Inflammatory macrophage treated with lipopolysaccharide for 1 hour (primary cell): ENCODE measurements at regions not wholly inside any gene's neighbourhood (a gene's known extent, or its start where the extent isn't known, plus 50 kb on each side); places are given as distances from the start of the nearest gene placed in this dataset.

Experiments
- DNase-seq, 2 donors: peaks; one replicate each; pipeline ENCODE4 v3.0.0-alpha.2; 2020 to 2022

GRCh38 chr18:67379981-67380380 lies 136.5 kb downstream of the DSEL start:
- DNase-seq = no peak

DNA sequence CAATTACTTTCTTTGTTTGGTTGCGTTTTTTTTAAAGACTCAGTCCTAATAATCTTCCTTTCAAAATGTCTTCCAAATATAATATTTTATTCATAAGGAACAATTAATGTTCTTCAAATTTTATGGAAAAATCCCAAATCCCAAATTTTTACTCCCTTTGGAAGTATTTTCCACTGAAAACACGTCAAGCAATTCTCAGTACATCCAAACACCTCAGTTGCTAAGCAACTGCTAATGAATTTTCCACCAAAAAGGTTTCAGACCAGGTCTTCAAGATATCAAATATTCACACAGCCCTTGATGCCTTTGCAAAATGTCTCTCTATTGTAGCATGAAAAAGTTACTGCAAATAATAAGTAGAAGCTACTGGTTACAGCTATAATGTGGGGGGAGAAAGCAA lies 140.1 kb downstream of the DSEL start:
- no peak for DNase-seq

DNA sequence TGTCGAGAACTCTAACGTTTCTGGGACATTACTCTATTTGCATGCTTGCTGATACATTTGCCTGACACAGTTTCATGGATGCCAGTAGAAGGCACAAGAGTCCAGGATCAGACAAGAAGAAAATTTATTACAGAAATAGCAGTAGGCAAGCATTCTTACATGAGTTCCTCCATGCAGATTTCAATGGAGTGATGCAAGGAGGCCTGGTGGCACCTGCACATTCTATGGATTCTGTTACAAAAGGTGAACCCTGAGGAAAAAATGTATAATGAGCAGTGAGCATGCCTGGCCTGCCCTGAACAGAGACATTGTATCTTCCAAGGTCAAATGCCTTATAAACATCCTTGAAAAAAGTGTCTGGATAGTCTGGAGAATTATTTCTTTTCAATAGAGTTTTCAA lies 142.9 kb downstream of the DSEL start:
- no peak for DNase-seq

GRCh38 chr18:67367540-67367939 lies 149.0 kb downstream of the DSEL start:
- DNase-seq = no peak

DNA sequence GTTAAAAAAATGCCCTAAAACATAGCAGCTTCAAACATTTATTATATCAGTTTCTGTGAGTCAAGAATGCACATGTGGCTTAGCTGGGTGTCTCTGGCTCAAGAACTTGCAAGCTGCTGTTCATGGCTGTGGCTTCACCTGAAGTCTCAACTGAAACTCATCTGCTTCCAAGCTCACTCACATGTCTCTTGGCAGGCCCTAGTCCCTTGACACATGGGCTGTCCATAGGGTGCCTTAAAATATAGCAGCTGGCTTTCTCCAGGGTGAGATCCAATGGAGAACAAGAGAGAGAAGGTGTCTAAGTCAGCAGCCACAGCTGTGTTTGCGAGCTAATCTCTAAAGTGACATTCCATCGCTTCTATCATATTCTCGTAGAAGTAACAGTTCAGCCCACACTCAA lies 152.8 kb downstream of the DSEL start:
- no peak for DNase-seq

DNA sequence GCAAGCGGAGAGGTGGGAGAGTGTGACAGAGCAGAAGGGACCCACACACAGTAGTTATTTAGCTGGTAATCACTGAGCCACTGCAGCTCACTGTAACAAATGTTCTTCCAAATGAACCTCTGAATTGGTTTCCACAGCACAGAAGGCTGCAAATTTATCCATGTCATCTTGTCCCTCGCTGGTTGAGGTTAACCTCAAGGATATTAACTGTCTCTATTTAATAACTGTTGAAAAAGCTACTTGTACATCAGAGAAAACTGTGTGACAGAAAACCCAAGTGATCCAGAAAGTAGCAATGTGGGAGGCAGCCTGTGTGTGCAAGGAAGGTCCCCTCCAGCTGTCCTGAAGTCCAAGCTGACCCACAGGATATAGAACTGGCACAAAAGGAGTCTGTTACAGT lies 153.6 kb downstream of the DSEL start:
- no peak for DNase-seq

DNA sequence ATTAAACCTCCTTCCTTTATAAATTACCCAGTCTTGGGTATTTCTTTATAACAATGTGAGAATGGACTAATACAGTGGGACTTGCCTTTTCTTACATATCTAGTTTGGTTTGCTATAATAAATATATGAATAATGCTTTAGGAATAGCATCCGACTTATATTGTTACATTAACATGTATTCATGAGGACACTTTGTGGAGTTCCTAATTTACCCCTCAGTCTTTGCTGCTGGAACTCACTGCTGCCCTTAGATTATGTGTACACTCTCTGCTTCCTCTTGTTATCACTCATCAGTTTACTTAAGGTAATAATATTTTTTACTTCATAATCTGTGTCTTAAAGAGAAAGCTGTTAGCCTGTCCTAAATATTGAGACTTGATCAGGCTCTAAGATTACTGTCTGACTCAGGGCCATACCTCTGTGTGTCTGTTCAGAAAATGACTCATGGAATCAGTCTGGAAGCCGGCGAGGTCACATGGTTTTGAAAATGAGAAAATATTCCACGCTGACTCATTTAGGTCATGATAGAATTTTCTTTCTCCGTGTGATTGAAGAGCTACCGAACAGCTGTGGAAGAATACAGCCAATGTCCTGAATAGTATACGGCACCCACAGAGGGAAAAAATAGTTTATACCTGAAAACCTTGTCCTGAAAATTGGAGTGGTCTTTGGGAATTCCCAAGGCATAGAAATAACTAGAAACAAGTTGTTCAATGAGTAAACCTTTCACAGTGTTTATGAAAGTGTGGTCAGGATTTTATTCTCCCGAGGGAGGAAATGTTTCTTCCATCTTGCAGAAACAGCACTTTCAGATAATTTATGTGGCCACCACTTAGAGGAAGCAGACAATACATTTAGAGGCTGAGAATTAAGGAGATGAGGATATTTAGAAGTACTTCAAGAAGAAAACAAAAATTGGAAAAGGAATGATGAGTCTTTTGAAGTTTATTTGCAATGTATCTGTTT lies 156.4 kb downstream of the DSEL start:
- peak; percentile 9 to 28 for DNase-seq

- DNase-seq = no peak
Observed at GRCh38 chr18:67358947-67359346, 157.6 kb downstream of the DSEL start.

- no peak for DNase-seq
Observed at GRCh38 chr18:67354692-67355091, 161.8 kb downstream of the DSEL start.

DNA sequence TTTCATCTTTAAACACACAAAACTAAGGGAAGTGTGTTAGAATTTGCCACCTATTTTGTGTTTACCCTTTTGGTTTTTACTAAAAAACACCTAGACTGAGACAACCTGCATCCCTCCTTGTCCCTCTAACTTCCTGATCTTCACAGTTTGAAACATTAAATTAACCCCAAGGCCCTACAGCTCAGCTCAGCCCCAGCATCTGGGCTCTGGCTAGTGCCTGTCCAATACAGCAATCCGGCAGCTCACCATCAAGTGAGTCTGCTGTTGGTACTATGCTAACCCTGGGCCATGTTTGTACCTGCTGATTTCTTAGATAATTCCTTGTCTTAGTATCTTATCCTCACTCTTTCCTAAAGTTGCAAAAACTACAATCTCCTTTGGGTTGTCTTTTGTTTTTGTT lies 162.4 kb downstream of the DSEL start:
- DNase-seq = no peak

DNA sequence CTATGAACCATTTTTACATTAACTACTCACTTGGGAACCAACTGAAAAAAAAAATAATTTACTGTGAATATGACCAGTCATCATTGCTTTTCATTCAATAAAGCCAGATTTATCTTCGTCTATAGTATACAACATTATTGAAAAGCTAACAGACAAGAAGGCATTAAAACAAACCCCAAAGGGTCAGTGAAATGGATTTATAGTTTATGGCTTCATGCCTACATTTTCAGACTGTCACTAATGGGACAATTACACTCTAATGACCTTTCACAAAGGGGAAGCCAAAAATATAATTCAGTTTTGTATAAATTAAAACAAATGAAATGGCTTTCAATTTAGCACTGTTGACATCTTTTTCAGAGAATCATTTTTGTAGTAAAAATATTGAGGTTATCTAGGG lies 169.1 kb downstream of the DSEL start:
- DNase-seq = no peak

DNA sequence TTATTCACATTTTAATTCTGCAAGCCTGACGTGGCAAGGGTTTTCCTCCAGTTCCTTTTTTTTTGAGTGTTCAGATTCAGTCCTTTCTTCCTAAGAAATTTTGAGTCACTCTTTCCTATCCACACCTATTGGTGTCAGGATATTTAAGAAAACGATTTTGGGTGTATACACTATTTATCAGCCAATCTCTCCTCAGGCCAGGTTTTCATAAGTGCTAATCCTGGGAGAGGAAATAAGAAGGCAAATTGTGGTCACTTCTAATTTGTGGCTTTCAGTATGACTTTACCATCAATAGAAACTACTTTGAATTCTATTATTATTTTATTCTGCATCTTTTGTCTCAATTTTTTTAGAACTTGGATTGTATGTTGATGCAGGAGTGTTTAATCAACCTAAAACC lies 174.4 kb downstream of the DSEL start:
- DNase-seq = no peak

DNA sequence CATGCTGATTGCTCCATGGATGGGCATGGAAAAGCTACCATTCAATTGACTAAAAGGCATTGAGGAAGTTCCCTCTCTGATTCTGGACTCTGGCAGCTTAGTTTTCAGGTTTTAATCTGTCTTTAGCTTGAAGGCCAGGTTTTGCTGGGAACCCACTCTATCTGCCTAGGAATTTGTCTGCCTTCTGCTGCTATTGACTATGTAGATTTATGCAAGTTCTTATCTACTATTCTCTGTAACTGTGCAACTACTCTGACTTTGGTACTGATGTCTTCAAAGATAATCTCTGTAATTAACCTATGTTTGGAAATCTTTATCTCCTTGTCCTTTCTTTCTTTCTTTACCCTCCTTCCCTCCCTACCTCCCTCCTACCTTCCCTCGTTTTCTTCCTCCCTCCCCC lies 178.8 kb downstream of the DSEL start:
- no peak for DNase-seq

- DNase-seq = no peak
Observed at GRCh38 chr18:67331857-67332256, 184.7 kb downstream of the DSEL start.

DNA sequence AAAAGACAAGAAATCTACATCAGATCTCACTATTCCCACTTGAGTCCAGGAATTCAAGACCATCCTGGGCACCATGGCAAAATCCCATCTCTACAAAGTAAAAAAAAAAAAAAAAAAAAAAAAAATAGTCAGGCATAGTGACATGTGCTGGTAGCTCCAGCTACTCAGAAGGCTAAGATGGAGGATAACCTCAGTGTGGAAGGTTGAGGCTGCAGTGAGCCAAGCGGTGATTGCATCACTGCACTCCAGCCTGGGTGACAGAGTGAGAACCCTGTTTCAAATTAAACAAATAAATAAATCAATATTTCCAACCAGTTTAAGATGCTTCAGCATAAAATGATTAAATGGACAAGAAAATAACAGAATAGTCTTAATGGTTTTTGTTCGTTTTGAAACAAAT lies 197.4 kb downstream of the DSEL start:
- no peak for DNase-seq

GRCh38 chr18:67318651-67319050 lies 197.9 kb downstream of the DSEL start:
- DNase-seq = no peak

DNA sequence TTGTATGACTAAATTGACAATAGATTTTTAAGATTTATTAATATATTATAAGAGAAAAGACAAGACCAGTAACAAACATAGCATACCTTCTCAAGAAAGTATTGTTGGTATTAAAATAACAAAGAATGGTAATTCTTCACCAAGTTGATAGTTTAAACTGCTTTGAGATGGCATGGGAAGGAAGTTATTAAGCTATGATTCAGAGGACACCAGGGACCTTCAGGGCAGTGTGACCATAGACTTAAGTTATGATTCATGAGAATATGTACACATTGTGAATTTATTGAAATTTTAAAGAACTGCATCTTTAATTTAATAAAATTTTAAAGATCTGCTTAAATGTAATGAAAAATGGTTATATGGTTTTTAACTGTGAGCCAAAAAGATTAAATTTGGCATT lies 205.7 kb downstream of the DSEL start:
- DNase-seq = no peak

GRCh38 chr18:67308819-67309218 lies 207.7 kb downstream of the DSEL start:
- no peak for DNase-seq

- no peak for DNase-seq
Observed at GRCh38 chr18:67305466-67305865, 211.1 kb downstream of the DSEL start.

DNA sequence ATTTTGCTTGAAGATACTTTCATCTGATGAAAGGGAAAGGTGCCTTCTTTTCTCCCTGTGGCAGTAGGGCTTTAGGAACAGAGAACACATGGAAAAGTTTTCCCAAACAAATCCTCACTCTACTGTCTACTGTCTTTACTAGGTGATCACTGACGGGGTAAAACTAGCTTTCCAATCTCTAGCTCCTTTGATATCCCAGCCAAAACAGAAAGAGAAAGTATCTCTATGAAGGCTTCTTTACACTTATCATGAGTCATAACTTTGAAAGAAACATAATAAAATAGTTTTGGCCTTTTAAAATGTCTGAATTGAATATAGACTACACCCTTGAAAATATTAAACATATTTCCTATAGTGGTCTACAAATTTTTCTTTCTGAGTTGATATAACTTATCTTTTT lies 214.5 kb downstream of the DSEL start:
- no peak for DNase-seq

DNA sequence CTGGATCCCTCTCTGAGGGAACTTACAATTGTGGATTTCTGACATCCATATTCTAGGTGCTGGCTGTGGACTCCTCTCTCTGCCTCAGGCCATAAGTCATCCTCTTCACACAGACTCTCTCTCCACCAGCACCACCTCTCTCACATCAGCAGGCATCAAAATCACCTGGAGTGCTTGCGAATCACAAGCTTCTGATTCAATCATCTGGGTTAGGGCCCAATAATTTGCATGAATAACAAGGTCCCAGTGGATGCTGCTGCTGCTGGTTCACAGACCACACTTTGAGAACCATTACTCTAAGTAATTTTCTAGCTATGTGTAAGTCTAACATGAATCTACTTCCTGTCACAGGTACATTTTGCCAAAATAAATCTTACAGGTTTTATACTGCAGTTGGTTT lies 214.9 kb downstream of the DSEL start:
- no peak for DNase-seq

DNA sequence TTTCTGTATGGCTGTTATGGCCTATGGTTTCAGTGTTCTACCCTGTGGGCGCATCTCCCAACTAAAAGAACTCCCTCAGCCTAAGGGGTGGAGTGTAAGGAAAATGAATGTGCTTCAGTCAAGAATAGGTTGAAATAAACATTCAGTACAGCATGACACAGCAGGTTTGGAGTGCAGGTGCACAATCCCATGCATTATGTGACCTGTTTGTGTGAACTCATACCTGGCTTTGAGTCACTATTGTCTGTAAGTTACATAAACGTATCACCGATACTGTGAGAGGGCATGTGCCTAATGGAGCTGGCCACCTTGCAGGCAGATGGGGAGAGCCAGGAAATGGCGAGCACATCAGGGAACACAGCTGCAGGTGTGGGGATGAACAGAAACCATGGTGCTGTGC lies 216.0 kb downstream of the DSEL start:
- no peak for DNase-seq

DNA sequence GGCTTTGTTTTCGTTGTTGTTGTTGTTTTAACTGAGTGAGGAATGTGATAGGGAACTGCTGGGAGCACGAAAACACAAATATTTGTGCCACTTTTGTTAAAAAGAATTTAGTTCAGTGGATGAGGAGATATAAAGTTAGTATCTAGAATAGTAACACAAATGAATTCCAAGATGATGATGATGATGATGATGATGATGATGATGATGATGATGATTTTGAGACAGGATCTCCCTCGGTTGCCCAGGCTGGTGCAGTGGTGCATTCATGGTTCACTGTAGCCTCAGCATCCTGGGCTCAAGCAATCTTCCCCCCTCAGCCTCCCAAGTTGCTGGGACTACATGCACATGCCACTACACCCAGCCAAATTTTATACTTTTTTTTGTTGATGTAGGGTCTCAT lies 223.7 kb downstream of the DSEL start:
- DNase-seq = no peak

DNA sequence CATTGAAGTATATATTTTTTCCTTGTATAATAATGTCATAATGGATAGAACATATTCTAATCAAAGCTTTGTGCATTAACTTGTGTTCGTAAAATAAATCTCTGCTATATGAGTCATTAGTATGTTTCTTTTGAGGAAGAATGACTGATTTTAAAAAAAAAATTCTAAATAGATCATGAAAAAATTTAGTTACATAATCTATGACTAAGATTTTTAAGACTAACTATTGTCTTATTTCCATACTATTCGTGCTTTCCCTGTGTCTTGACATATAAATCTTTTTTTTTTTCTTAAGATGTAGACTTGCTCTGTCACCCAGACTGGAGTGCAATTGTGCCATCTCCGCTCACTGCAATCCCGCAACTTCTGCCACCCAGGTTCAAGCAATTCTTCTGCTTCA lies 226.1 kb downstream of the DSEL start:
- DNase-seq = no peak

GRCh38 chr18:67285583-67285982 lies 230.9 kb downstream of the DSEL start:
- no peak for DNase-seq
